ENCODE measurements at regions not wholly inside any gene's neighbourhood (a gene's known extent, or its start where the extent isn't known, plus 50 kb on each side); places are given as distances from the start of the nearest gene placed in this dataset.

DNA sequence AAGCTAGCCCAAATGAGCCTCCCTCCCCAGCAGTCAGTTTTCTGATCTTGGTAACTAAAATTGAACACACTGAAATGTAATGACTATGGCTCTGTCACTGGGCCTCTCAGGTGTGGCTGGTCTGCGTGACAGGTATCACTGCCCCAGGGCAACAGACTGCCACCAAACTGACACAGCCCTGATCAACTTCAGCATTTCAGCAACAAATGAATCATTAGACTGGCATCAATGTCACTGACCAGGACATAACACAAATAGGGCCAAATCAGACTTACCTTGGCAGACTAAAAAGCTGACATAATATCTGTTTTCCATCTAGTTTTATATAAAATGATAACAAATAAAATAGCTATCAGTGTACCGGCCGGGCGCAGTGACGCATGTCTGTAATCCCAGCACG is 290.8 kb upstream of the CHAC2 start:
- no peak overlapping the region for H3K18ac ChIP-seq (ENCODE audit: low read length)
- no peak overlapping the region for H2AFZ ChIP-seq (ENCODE audit: insufficient read depth, low read length, poor library complexity)
- H3K79me1 ChIP-seq (ENCODE audit: low read length): no peaks in the 10 kb centered on the region
- no peak overlapping the region for H3K27ac ChIP-seq (ENCODE audit: low read depth, low read length)
- no peak overlapping the region for H3K4me3 ChIP-seq (ENCODE audit: low read depth, low read length)
- H2BK12ac ChIP-seq (ENCODE audit: low read length): no peak overlapping the region
- no peak overlapping the region for H2BK120ac ChIP-seq (ENCODE audit: insufficient read depth, low read length, poor library complexity)
- H4K12ac ChIP-seq (ENCODE audit: low read depth, low read length): no peak overlapping the region
- no peak overlapping the region for H4K91ac ChIP-seq (ENCODE audit: low read depth, low read length)
- no peaks in the 10 kb centered on the region for H3K27me3 ChIP-seq (ENCODE audit: insufficient read depth, low read length)
- H3K79me2 ChIP-seq (ENCODE audit: control insufficient read depth, insufficient read depth, low read length, poor library complexity): no peaks in the 10 kb centered on the region
- peak; percentile 71 to 84 for DNase-seq
- no peaks in the 10 kb centered on the region for H3K36me3 ChIP-seq (ENCODE audit: control insufficient read depth in 1 of 2, insufficient read depth in 2 of 2, low read length in 2 of 2)
- no peak overlapping the region for H4K8ac ChIP-seq (ENCODE audit: low read depth, low read length)
- H2AK5ac ChIP-seq (ENCODE audit: low read length): no peak overlapping the region
- H2BK5ac ChIP-seq (ENCODE audit: low read depth, low read length, poor library complexity): no peak overlapping the region
- no peak overlapping the region for H3K9ac ChIP-seq (ENCODE audit: low read length)
- no peak overlapping the region for H3K23ac ChIP-seq (ENCODE audit: low read length)
- H3K4me2 ChIP-seq (ENCODE audit: low read length): no peak overlapping the region
- H3K4me1 ChIP-seq (ENCODE audit: control insufficient read depth in 1 of 2, insufficient read depth in 2 of 2, low read length in 2 of 2): no peaks in the 10 kb centered on the region
- H3K9me3 ChIP-seq (ENCODE audit: insufficient read depth, low read depth, low read length): no peaks in the 10 kb centered on the region
- H3K14ac ChIP-seq (ENCODE audit: low read length): no peak overlapping the region
- no peak overlapping the region for H3K4ac ChIP-seq (ENCODE audit: low read depth, low read length)
- no CpG with 5 or more reads among the region's 6 CpGs for WGBS (ENCODE audit: extremely low coverage, insufficient coverage, insufficient read length)

DNA sequence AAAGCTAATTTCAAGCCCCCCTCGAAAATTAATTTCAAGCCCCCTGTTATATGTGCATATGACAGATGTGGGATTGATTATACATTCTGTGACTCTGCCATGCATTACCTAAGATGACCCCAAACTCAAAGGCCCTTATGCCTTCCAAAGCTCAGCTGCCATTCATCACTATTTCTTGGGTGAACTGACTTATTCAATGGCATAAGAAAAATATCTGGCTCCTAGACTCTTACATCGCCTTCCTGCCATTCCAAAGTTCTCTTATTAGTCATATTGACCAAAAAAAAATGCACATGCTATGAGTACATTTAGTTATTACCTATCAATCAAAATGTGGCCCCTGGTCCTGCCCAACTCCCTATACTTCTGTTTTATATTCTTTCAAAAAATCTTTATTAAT is 291.8 kb upstream of the CHAC2 start:
- Histone ChIP-seq H3K4me2 (ENCODE audit: low read length) (no peak overlapping the region), H4K8ac (ENCODE audit: low read depth, low read length) (no peak overlapping the region), H3K4ac (ENCODE audit: low read depth, low read length) (no peak overlapping the region), H3K4me3 (ENCODE audit: low read depth, low read length) (no peak overlapping the region), H2BK120ac (ENCODE audit: insufficient read depth, low read length, poor library complexity) (no peak overlapping the region), H3K27ac (ENCODE audit: low read depth, low read length) (no peak overlapping the region), H3K9me3 (ENCODE audit: insufficient read depth, low read depth, low read length) (no peaks in the 10 kb centered on the region), H3K18ac (ENCODE audit: low read length) (no peak overlapping the region), H4K91ac (ENCODE audit: low read depth, low read length) (no peak overlapping the region), H3K4me1 (ENCODE audit: control insufficient read depth in 1 of 2, insufficient read depth in 2 of 2, low read length in 2 of 2) (no peaks in the 10 kb centered on the region), H3K79me2 (ENCODE audit: control insufficient read depth, insufficient read depth, low read length, poor library complexity) (no peaks in the 10 kb centered on the region), H3K36me3 (ENCODE audit: control insufficient read depth in 1 of 2, insufficient read depth in 2 of 2, low read length in 2 of 2) (no peaks in the 10 kb centered on the region), H2BK5ac (ENCODE audit: low read depth, low read length, poor library complexity) (no peak overlapping the region), H3K79me1 (ENCODE audit: low read length) (no peaks in the 10 kb centered on the region), H3K9ac (ENCODE audit: low read length) (no peak overlapping the region), H2AK5ac (ENCODE audit: low read length) (no peak overlapping the region), H3K27me3 (ENCODE audit: insufficient read depth, low read length) (no peaks in the 10 kb centered on the region), H3K14ac (ENCODE audit: low read length) (no peak overlapping the region), H4K12ac (ENCODE audit: low read depth, low read length) (no peak overlapping the region), H3K23ac (ENCODE audit: low read length) (no peak overlapping the region), H2AFZ (ENCODE audit: insufficient read depth, low read length, poor library complexity) (no peak overlapping the region), H2BK12ac (ENCODE audit: low read length) (no peak overlapping the region)
- no peak for DNase-seq
- WGBS (ENCODE audit: extremely low coverage, insufficient coverage, insufficient read length): no CpG with 5 or more reads among the region's 2 CpGs

DNA sequence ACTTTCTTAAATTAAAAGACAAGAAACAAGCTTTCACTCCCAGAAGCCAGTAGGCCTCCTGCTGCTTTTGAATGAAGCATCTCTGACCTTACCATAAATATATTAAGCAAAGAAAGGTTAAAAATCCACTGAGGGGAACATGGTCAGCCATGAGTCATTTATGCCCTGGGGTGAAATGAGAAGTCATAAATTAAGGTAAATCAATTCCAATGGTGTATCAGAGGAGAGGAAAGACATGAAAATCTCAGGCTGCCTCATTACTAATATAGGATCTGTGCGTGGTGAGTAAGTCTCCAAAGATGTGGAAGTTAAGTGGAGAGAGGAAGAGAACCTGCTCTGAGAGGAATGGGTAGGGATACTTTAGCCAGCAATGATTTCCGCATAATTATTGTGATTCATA is 292.3 kb upstream of the CHAC2 start:
- Histone ChIP-seq H3K4me2 (ENCODE audit: low read length) (no peak overlapping the region), H4K12ac (ENCODE audit: low read depth, low read length) (no peak overlapping the region)
- no CpG with 5 or more reads among the region's 2 CpGs for WGBS (ENCODE audit: extremely low coverage, insufficient coverage, insufficient read length)

DNA sequence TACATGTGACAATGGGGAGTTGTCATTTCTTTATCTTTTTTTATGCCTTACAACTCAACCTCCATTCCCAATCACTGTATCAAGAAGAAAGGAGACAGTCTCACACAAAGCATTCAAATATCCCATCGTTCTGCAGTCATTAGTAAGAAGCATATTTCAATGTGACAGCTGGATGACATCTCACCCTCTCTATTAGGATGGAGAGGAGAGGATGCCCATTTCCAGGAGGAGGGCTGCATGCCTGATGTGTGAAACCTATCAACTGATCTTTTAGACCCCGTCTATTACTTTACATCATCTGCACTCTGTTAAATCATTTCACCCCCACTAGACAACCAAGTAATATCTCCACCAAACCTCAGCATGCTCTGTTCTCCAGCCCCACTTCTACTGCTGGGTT is 292.7 kb upstream of the CHAC2 start:
- Histone ChIP-seq H2AFZ (ENCODE audit: insufficient read depth, low read length, poor library complexity) (no peak overlapping the region), H2BK120ac (ENCODE audit: insufficient read depth, low read length, poor library complexity) (no peak overlapping the region), H3K27ac (ENCODE audit: low read depth, low read length) (no peak overlapping the region), H4K91ac (ENCODE audit: low read depth, low read length) (no peak overlapping the region), H3K4ac (ENCODE audit: low read depth, low read length) (no peak overlapping the region), H3K14ac (ENCODE audit: low read length) (no peak overlapping the region), H3K4me1 (ENCODE audit: control insufficient read depth in 1 of 2, insufficient read depth in 2 of 2, low read length in 2 of 2) (no peaks in the 10 kb centered on the region), H3K36me3 (ENCODE audit: control insufficient read depth in 1 of 2, insufficient read depth in 2 of 2, low read length in 2 of 2) (no peaks in the 10 kb centered on the region), H3K4me3 (ENCODE audit: low read depth, low read length) (no peak overlapping the region), H4K8ac (ENCODE audit: low read depth, low read length) (no peak overlapping the region), H4K12ac (ENCODE audit: low read depth, low read length) (no peak overlapping the region), H3K27me3 (ENCODE audit: insufficient read depth, low read length) (no peaks in the 10 kb centered on the region), H3K18ac (ENCODE audit: low read length) (no peak overlapping the region), H3K4me2 (ENCODE audit: low read length) (no peak overlapping the region), H3K23ac (ENCODE audit: low read length) (no peak overlapping the region), H3K79me2 (ENCODE audit: control insufficient read depth, insufficient read depth, low read length, poor library complexity) (no peaks in the 10 kb centered on the region), H2AK5ac (ENCODE audit: low read length) (no peak overlapping the region), H3K9ac (ENCODE audit: low read length) (no peak overlapping the region), H3K9me3 (ENCODE audit: insufficient read depth, low read depth, low read length) (no peaks in the 10 kb centered on the region), H2BK12ac (ENCODE audit: low read length) (no peak overlapping the region), H3K79me1 (ENCODE audit: low read length) (no peaks in the 10 kb centered on the region), H2BK5ac (ENCODE audit: low read depth, low read length, poor library complexity) (no peak overlapping the region)
- no CpG with 5 or more reads among the region's 2 CpGs for WGBS (ENCODE audit: extremely low coverage, insufficient coverage, insufficient read length)
- DNase-seq: no peak

More for the DNA sequence above, 292.3 kb upstream of the CHAC2 start:
- no peaks in the 10 kb centered on the region for H3K9me3 ChIP-seq (ENCODE audit: insufficient read depth, low read depth, low read length)
- H3K4me1 ChIP-seq (ENCODE audit: control insufficient read depth in 1 of 2, insufficient read depth in 2 of 2, low read length in 2 of 2): no peaks in the 10 kb centered on the region
- no peak overlapping the region for H3K9ac ChIP-seq (ENCODE audit: low read length)
- no peak overlapping the region for H3K18ac ChIP-seq (ENCODE audit: low read length)
- H3K36me3 ChIP-seq (ENCODE audit: control insufficient read depth in 1 of 2, insufficient read depth in 2 of 2, low read length in 2 of 2): no peaks in the 10 kb centered on the region
- no peak overlapping the region for H2BK120ac ChIP-seq (ENCODE audit: insufficient read depth, low read length, poor library complexity)
- no peak overlapping the region for H2BK12ac ChIP-seq (ENCODE audit: low read length)
- no peak overlapping the region for H3K27ac ChIP-seq (ENCODE audit: low read depth, low read length)
- no peak overlapping the region for H4K8ac ChIP-seq (ENCODE audit: low read depth, low read length)
- peak in 1 of 2 donors; percentile 29 for DNase-seq
- no peak overlapping the region for H3K4me3 ChIP-seq (ENCODE audit: low read depth, low read length)
- H3K79me1 ChIP-seq (ENCODE audit: low read length): no peaks in the 10 kb centered on the region
- H2AK5ac ChIP-seq (ENCODE audit: low read length): no peak overlapping the region
- H2AFZ ChIP-seq (ENCODE audit: insufficient read depth, low read length, poor library complexity): no peak overlapping the region
- no peak overlapping the region for H4K91ac ChIP-seq (ENCODE audit: low read depth, low read length)
- H3K4ac ChIP-seq (ENCODE audit: low read depth, low read length): no peak overlapping the region
- no peak overlapping the region for H2BK5ac ChIP-seq (ENCODE audit: low read depth, low read length, poor library complexity)
- no peaks in the 10 kb centered on the region for H3K79me2 ChIP-seq (ENCODE audit: control insufficient read depth, insufficient read depth, low read length, poor library complexity)
- H3K23ac ChIP-seq (ENCODE audit: low read length): no peak overlapping the region
- no peaks in the 10 kb centered on the region for H3K27me3 ChIP-seq (ENCODE audit: insufficient read depth, low read length)
- H3K14ac ChIP-seq (ENCODE audit: low read length): no peak overlapping the region

Measured in trophoblast cell (in vitro differentiated cells and primary cell).